22Rv1 (cell line): ENCODE measurements at regions not wholly inside any gene's neighbourhood (a gene's known extent, or its start where the extent isn't known, plus 50 kb on each side); places are given as distances from the start of the nearest gene placed in this dataset.

Experiments
- CTCF ChIP-seq: fragments of 450-650 bp; IDR thresholded peaks from 2 replicates; pipeline ENCODE4 v1.5.1; 2017; ENCODE audit warnings: mild to moderate bottlenecking
- ZFX ChIP-seq: fragments of 450-650 bp; IDR thresholded peaks from 2 replicates; pipeline ENCODE4 v1.6.1; 2017; ENCODE audit warnings: antibody characterized with exemption, borderline replicate concordance

- TF ChIP-seq CTCF (no peak), ZFX (no peak)
Observed at GRCh38 chr3:175902226-175902625, 1043.1 kb downstream of the NAALADL2 start.
